ENCODE measurements at regions not wholly inside any gene's neighbourhood (a gene's known extent, or its start where the extent isn't known, plus 50 kb on each side); places are given as distances from the start of the nearest gene placed in this dataset.

- TF ChIP-seq POLR2A (IDR thresholded peaks at IDR 0.05) (no peak), POLR2AphosphoS5 (IDR thresholded peaks at IDR 0.05) (no peak)
- TF ChIP-seq, protein P1, sequence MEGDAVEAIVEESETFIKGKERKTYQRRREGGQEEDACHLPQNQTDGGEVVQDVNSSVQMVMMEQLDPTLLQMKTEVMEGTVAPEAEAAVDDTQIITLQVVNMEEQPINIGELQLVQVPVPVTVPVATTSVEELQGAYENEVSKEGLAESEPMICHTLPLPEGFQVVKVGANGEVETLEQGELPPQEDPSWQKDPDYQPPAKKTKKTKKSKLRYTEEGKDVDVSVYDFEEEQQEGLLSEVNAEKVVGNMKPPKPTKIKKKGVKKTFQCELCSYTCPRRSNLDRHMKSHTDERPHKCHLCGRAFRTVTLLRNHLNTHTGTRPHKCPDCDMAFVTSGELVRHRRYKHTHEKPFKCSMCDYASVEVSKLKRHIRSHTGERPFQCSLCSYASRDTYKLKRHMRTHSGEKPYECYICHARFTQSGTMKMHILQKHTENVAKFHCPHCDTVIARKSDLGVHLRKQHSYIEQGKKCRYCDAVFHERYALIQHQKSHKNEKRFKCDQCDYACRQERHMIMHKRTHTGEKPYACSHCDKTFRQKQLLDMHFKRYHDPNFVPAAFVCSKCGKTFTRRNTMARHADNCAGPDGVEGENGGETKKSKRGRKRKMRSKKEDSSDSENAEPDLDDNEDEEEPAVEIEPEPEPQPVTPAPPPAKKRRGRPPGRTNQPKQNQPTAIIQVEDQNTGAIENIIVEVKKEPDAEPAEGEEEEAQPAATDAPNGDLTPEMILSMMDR (IDR thresholded peaks at IDR 0.05) = no peak
Observed at GRCh38 chr18:77762642-77763041, 513.0 kb downstream of the GALR1 start.
